Activated CD8-positive, alpha-beta T cell treated with anti-CD3 and anti-CD28 coated beads for 36 hours (primary cell): ENCODE measurements at regions not wholly inside any gene's neighbourhood (a gene's known extent, or its start where the extent isn't known, plus 50 kb on each side); places are given as distances from the start of the nearest gene placed in this dataset.

Experiments
- ATAC-seq: fragments of 200-7000 bp; cut with Tn5 transposase; one replicate; pipeline ENCODE4 v1.10.0; 2021; ENCODE audit warnings: mild to moderate bottlenecking, moderate library complexity
- CTCF ChIA-PET: fragments of 350-600 bp; sonication (Branson Sonifier 250); formaldehyde crosslinking; loops from one replicate; lab custom pipeline; 2021; ENCODE audit warnings: antibody characterized with exemption; lab: Charles Lee
- POLR2A ChIA-PET: fragments of 350-600 bp; sonication (Branson Sonifier 250); formaldehyde crosslinking; loops from one replicate; lab custom pipeline; 2021; ENCODE audit warnings: antibody characterized with exemption; lab: Charles Lee
- DNase-seq: peaks from one replicate; pipeline ENCODE4 v3.0.0-alpha.2; 2020
- H3K27ac Mint-ChIP-seq: one replicate; pipeline ENCODE4 v1.8.0; 2021; ENCODE audit warnings: mild to moderate bottlenecking, mixed read lengths
- H3K27me3 Mint-ChIP-seq: one replicate; pipeline ENCODE4 v1.8.0; 2021; ENCODE audit warnings: mixed read lengths
- H3K36me3 Mint-ChIP-seq: one replicate; pipeline ENCODE4 v1.8.0; 2021; ENCODE audit warnings: low read depth, mixed read lengths
- H3K4me1 Mint-ChIP-seq: one replicate; pipeline ENCODE4 v1.8.0; 2021; ENCODE audit warnings: low read depth, mixed read lengths
- H3K4me3 Mint-ChIP-seq: one replicate; pipeline ENCODE4 v1.8.0; 2021; ENCODE audit warnings: mild to moderate bottlenecking, moderate library complexity, mixed read lengths
- H3K9me3 Mint-ChIP-seq: one replicate; pipeline ENCODE4 v1.8.0; 2021; ENCODE audit warnings: mixed read lengths
- CTCF ChIP-seq: fragments of 200-600 bp; IDR thresholded peaks from one replicate; pipeline ENCODE4 v1.8.0; 2022; ENCODE audit warnings: antibody characterized with exemption, mild to moderate bottlenecking
- intact Hi-C: fragments of 100-400 bp; cut with micrococcal nuclease; formaldehyde crosslinking; loops from one replicate; pipeline ENCODE4 v1.10.0; 2022

- Mint-ChIP-seq H3K4me3 (no peak overlapping the region), H3K27me3 (peaks cover 15% of the 10 kb centered on the region), H3K27ac (no peak overlapping the region), H3K4me1 (no peaks in the 10 kb centered on the region), H3K36me3 (no peaks in the 10 kb centered on the region), H3K9me3 (peaks cover 6% of the 10 kb centered on the region)
- CTCF ChIA-PET: no interaction called here
- no peak for DNase-seq
- POLR2A ChIA-PET: no interaction called here
- intact Hi-C loops: no loop called here
- TF ChIP-seq CTCF: no peak
- ATAC-seq: no peak
Measured at GRCh38 chr1:14120895-14121294, 420.9 kb downstream of the PRDM2 start.

DNA sequence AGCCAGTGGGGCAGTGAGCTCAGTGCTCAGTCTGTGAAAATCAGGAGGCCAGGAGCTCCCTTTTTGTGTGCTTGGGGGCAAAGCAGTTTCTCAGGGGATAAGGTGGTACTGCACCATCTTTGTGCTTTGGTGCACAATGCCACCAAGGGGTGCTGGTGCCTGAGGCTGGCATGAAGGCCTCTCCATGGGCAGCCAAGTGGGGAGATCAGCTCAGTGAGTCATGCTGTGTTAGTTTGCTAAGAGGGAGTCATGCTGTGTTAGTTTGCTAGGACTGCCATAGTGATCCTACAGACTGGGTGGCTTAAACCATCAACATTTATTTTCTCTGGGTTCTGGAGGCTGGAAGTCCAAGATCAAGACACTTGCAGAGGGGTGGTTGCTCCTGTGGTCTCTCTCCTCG, 428.1 kb downstream of the PRDM2 start:
- H3K27me3 Mint-ChIP-seq: peaks cover 4% of the 10 kb centered on the region
- no peaks in the 10 kb centered on the region for H3K4me1 Mint-ChIP-seq
- DNase-seq (no peak), ATAC-seq (no peak)
- no peak overlapping the region for H3K4me3 Mint-ChIP-seq
- CTCF ChIA-PET: no interaction called here
- H3K9me3 Mint-ChIP-seq: no peaks in the 10 kb centered on the region
- POLR2A ChIA-PET: no interaction called here
- no peak for TF ChIP-seq CTCF
- no peaks in the 10 kb centered on the region for H3K36me3 Mint-ChIP-seq
- intact Hi-C loops: no loop called here
- H3K27ac Mint-ChIP-seq: no peak overlapping the region

GRCh38 chr1:14129009-14129408, 429.0 kb downstream of the PRDM2 start:
- CTCF ChIA-PET: no interaction called here
- Mint-ChIP-seq H3K4me1 (no peaks in the 10 kb centered on the region), H3K9me3 (no peaks in the 10 kb centered on the region), H3K36me3 (no peaks in the 10 kb centered on the region), H3K27ac (no peak overlapping the region), H3K27me3 (peaks cover 4% of the 10 kb centered on the region), H3K4me3 (no peak overlapping the region)
- DNase-seq: no peak
- no peak for ATAC-seq
- POLR2A ChIA-PET: no interaction called here
- intact Hi-C loops: no loop called here
- TF ChIP-seq CTCF: no peak

GRCh38 chr1:14135070-14135469, 435.1 kb downstream of the PRDM2 start:
- ChIA-PET CTCF (no interaction called here), POLR2A (no interaction called here)
- Mint-ChIP-seq H3K4me3 (no peak overlapping the region), H3K27ac (no peak overlapping the region), H3K36me3 (no peaks in the 10 kb centered on the region), H3K9me3 (no peaks in the 10 kb centered on the region), H3K27me3 (peaks cover 3% of the 10 kb centered on the region), H3K4me1 (no peaks in the 10 kb centered on the region)
- intact Hi-C loops: no loop called here
- no peak for TF ChIP-seq CTCF
- DNase-seq: no peak
- no peak for ATAC-seq

DNA sequence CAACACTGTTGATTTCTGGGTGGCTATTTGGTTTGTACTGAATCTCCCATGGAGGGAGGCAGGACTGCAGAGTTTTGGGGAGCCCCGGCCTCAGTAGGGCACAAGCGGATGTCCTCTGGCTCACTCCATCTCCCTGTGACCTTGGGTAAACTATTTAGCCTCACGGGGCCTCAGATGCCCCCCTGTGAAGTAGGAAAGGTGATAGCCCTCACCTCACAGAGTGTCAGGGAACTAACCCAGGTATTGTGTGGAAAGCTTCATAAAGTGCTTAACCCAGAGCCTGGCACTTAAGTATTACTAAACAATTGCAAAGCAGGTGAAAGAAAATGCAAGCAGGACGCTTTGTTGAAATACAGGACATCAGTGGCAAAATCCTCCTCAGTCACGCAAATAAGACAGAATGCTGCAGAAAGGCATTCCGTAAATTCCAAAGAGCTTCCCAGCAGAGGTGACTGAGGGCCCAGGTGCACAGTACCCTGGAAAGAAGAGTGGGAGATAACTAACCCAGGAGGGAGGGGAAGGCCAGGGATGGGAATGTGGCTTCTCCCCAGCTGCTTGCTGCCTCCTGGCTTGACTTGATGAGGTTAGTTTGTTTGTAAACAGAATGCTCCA, 436.3 kb downstream of the PRDM2 start:
- POLR2A ChIA-PET: no interaction called here

More for the DNA sequence above, 436.3 kb downstream of the PRDM2 start:
- no peak for TF ChIP-seq CTCF
- peaks cover 3% of the 10 kb centered on the region for H3K27me3 Mint-ChIP-seq
- H3K9me3 Mint-ChIP-seq: no peaks in the 10 kb centered on the region
- no peak overlapping the region for H3K27ac Mint-ChIP-seq
- H3K36me3 Mint-ChIP-seq: no peaks in the 10 kb centered on the region
- no peak overlapping the region for H3K4me3 Mint-ChIP-seq
- DNase-seq: no peak
- intact Hi-C loops: no loop called here
- CTCF ChIA-PET: no interaction called here
- ATAC-seq: no peak
- H3K4me1 Mint-ChIP-seq: no peaks in the 10 kb centered on the region
